IMR-90 (cell line): ENCODE measurements at regions not wholly inside any gene's neighbourhood (a gene's known extent, or its start where the extent isn't known, plus 50 kb on each side); places are given as distances from the start of the nearest gene placed in this dataset.

Experiments
- ATAC-seq: fragments of 200-7000 bp; cut with Tn5 transposase; 2 replicates; pipeline ENCODE4 v1.9.1; 2020; ENCODE audit warnings: low read depth, mild to moderate bottlenecking, moderate library complexity
- BruUV-seq: library from RNA; stranded (reverse); fragments of 400-500 nt; replicated peaks from 2 replicates; lab custom pipeline; 2021; lab: Mats Ljungman, UMichigan
- CTCF ChIA-PET: fragments of 300-600 bp; formaldehyde crosslinking; extraction: SDS; loops from one replicate; lab custom pipeline; 2021; ENCODE audit warnings: antibody characterized with exemption; lab: Yijun Ruan, JAX
- POLR2A ChIA-PET: fragments of 300-600 bp; sonication (Branson Sonifier 250); formaldehyde crosslinking; loops from one replicate; lab custom pipeline; 2022; ENCODE audit warnings: antibody characterized with exemption; ENCODE audit not compliant: unreplicated experiment; lab: Charles Lee
- DNase-seq: peaks from one replicate; pipeline ENCODE4 v3.0.0; 2013
- H2AFZ ChIP-seq: replicated peaks from 2 replicates; pipeline ENCODE3; 2013; ENCODE audit warnings: low read length, mild to moderate bottlenecking; ENCODE audit not compliant: poor library complexity
- H2AK5ac ChIP-seq: 2 replicates; pipeline ENCODE4 v1.6.1; 2013; ENCODE audit warnings: low read depth, low read length, inconsistent platforms
- H2AK9ac ChIP-seq: replicated peaks from 2 replicates; pipeline ENCODE3; 2013; ENCODE audit warnings: mild to moderate bottlenecking, low read depth, low read length, moderate library complexity; ENCODE audit not compliant: poor library complexity
- H2BK120ac ChIP-seq: 2 replicates; pipeline ENCODE4 v1.6.1; 2013; ENCODE audit warnings: low read depth, low read length, inconsistent platforms
- H2BK15ac ChIP-seq: 3 replicates; pipeline ENCODE4 v1.6.1; 2013; ENCODE audit warnings: low read depth, low read length, inconsistent platforms
- H2BK20ac ChIP-seq: 2 replicates; pipeline ENCODE4 v1.6.1; 2013; ENCODE audit warnings: low read depth, mild to moderate bottlenecking, inconsistent platforms, low read length, moderate library complexity
- H2BK5ac ChIP-seq: 2 replicates; pipeline ENCODE4 v1.6.1; 2013; ENCODE audit warnings: mild to moderate bottlenecking, low read depth, low read length, inconsistent platforms; ENCODE audit not compliant: poor library complexity, severe bottlenecking
- H3K14ac ChIP-seq: replicated peaks from 2 replicates; pipeline ENCODE4 v1.6.1; 2013; ENCODE audit warnings: low read depth, low read length, inconsistent platforms
- H3K18ac ChIP-seq: 2 replicates; pipeline ENCODE4 v1.6.1; 2013; ENCODE audit warnings: low read depth, low read length, control low read depth
- H3K23ac ChIP-seq: 2 replicates; pipeline ENCODE4 v1.6.1; 2013; ENCODE audit warnings: low read depth, low read length, inconsistent platforms
- H3K27ac ChIP-seq: 2 replicates; pipeline ENCODE4 v1.5.1; 2013; ENCODE audit warnings: mild to moderate bottlenecking, control low read depth, low read length; ENCODE audit not compliant: insufficient read depth
- H3K27me3 ChIP-seq: 2 replicates; pipeline ENCODE4 v1.6.1; 2013; ENCODE audit warnings: low read length; ENCODE audit not compliant: control insufficient read depth, insufficient read depth
- H3K36me3 ChIP-seq: 2 replicates; pipeline ENCODE4 v1.6.1; 2013; ENCODE audit warnings: low read length, mixed read lengths; ENCODE audit not compliant: control insufficient read depth, insufficient read depth
- H3K4ac ChIP-seq: 2 replicates; pipeline ENCODE4 v1.6.1; 2013; ENCODE audit warnings: low read depth, low read length, inconsistent platforms
- H3K4me1 ChIP-seq: 2 replicates; pipeline ENCODE4 v1.6.1; 2013; ENCODE audit warnings: low read length, mixed read lengths; ENCODE audit not compliant: control insufficient read depth, insufficient read depth
- H3K4me2 ChIP-seq: 2 replicates; pipeline ENCODE4 v1.6.1; 2013; ENCODE audit warnings: low read depth, mild to moderate bottlenecking, control low read depth, low read length, moderate library complexity
- H3K4me3 ChIP-seq: 2 replicates; pipeline ENCODE4 v1.5.1; 2013; ENCODE audit warnings: low read depth, mild to moderate bottlenecking, control low read depth, low read length, moderate library complexity; ENCODE audit not compliant: insufficient read depth
- H3K56ac ChIP-seq: 2 replicates; pipeline ENCODE4 v1.6.1; 2013; ENCODE audit warnings: low read length, inconsistent platforms; ENCODE audit not compliant: insufficient read depth; ENCODE audit errors: extremely low read depth
- H3K79me1 ChIP-seq, 2 experiments: 2 replicates each; pipeline ENCODE4 v1.6.1; 2013; ENCODE audit warnings: low read length in 2 of 2, inconsistent platforms in 1 of 2, low read depth in 1 of 2
- H3K9ac ChIP-seq: 2 replicates; pipeline ENCODE4 v1.6.1; 2013; ENCODE audit warnings: low read depth, low read length, control low read depth
- H3K9me1 ChIP-seq: 2 replicates; pipeline ENCODE4 v1.6.1; 2013; ENCODE audit warnings: low read length, inconsistent platforms; ENCODE audit not compliant: insufficient read depth
- H3K9me3 ChIP-seq: 2 replicates; pipeline ENCODE4 v1.6.1; 2013; ENCODE audit warnings: low read length; ENCODE audit not compliant: control insufficient read depth, insufficient read depth
- H4K20me1 ChIP-seq: 2 replicates; pipeline ENCODE4 v1.6.1; 2013; ENCODE audit warnings: low read length, inconsistent platforms; ENCODE audit not compliant: insufficient read depth
- H4K5ac ChIP-seq: 2 replicates; pipeline ENCODE4 v1.6.1; 2013; ENCODE audit warnings: mild to moderate bottlenecking, low read depth, low read length, control low read depth
- H4K8ac ChIP-seq, 2 experiments: 2 replicates each; pipeline ENCODE4 v1.6.1; 2013; ENCODE audit warnings: low read depth in 2 of 2, low read length in 2 of 2, control low read depth in 1 of 2, inconsistent platforms in 1 of 2
- H4K91ac ChIP-seq: 2 replicates; pipeline ENCODE4 v1.6.1; 2013; ENCODE audit warnings: low read depth, low read length, inconsistent platforms; ENCODE audit not compliant: insufficient read depth
- BHLHE40 ChIP-seq: fragments of 150-350 bp; IDR thresholded peaks from 2 replicates; pipeline ENCODE4 v1.6.1; 2016; ENCODE audit warnings: mild to moderate bottlenecking, low read depth, low read length
- CHD1 ChIP-seq: IDR thresholded peaks from 2 replicates; pipeline ENCODE4 v1.6.1; 2012; ENCODE audit warnings: low read depth, low read length, improper control_type of control experiment
- MAFK ChIP-seq: IDR thresholded peaks from 2 replicates; pipeline ENCODE4 v1.6.1; 2012; ENCODE audit warnings: low read depth, low read length, improper control_type of control experiment
- MAZ ChIP-seq: IDR thresholded peaks from 2 replicates; pipeline ENCODE4 v1.6.1; 2012; ENCODE audit warnings: low read depth, mild to moderate bottlenecking, low read length, improper control_type of control experiment, moderate library complexity, borderline replicate concordance
- NFE2L2 ChIP-seq: fragments of 150-350 bp; IDR thresholded peaks from 2 replicates; pipeline ENCODE4 v1.6.1; 2016; ENCODE audit warnings: low read depth, mild to moderate bottlenecking, low read length
- RAD21 ChIP-seq: IDR thresholded peaks from 2 replicates; pipeline ENCODE4 v1.6.1; 2012; ENCODE audit warnings: low read length, improper control_type of control experiment
- WGBS, 2 experiments: methylation state at CpG; one replicate each; pipeline versions ENCODE4 v1.1.5 to v1.1.7; 2013; ENCODE audit warnings: missing lambda C conversion rate in 2 of 2; ENCODE audit not compliant: insufficient read length in 1 of 2; ENCODE audit errors: extremely low coverage in 2 of 2; 5-methylcytosine and 5-hydroxymethylcytosine counted together
- dilution Hi-C: fragments of 300-500 bp; cut with HindIII; formaldehyde crosslinking; loops from one replicate; pipeline ENCODE4 v1.14.3; 2018; ENCODE audit warnings: low sequenced_read_pairs; ENCODE audit not compliant: unreplicated experiment
- in situ Hi-C: fragments of 300-500 bp; cut with MboI; formaldehyde crosslinking; loops from 3 replicates; pipeline ENCODE4 v1.14.3; 2019; ENCODE audit warnings: low sequenced_read_pairs, inconsistent platforms, mixed read lengths
- intact Hi-C: fragments of 100-400 bp; cut with micrococcal nuclease; formaldehyde crosslinking; loops from 2 replicates; pipeline ENCODE4 v1.10.0; 2022
- TF ChIP-seq, protein P1 (sequence below): fragments of 150-350 bp; IDR thresholded peaks from 2 replicates; pipeline ENCODE4 v1.6.1; 2016; ENCODE audit warnings: low read depth, mild to moderate bottlenecking, low read length, moderate library complexity, borderline replicate concordance
- TF ChIP-seq, protein P2 (sequence below): conservative IDR thresholded peaks from 2 replicates; pipeline ENCODE4 v1.5.1; 2012; ENCODE audit warnings: mild to moderate bottlenecking, low read depth, low read length, improper control_type of control experiment

DNA sequence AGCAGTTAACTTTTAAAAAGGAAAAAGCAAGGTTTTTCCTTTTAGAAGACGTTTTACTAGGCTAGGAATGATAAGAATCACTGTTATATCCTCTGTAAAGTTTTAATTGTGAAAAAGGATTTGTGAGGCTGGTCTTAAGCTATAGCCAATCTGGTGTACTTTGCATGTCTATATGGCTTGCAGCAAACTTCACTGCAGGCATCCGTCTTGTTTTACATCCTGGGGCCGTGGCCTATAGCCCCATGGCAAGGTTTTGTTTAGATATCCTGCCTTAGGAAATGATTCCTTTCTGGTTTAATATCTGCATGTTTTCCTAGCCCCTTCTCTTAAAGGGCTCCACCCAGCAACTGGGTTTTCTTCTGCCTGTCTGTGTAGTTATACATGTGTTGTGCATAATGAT is 272.8 kb downstream of the ICE1 start:
- Histone ChIP-seq H3K4me1 (no peaks in the 10 kb centered on the region), H3K18ac (no peak overlapping the region), H2BK5ac (no peak overlapping the region), H3K4me3 (no peak overlapping the region), H3K9ac (no peak overlapping the region), H2AFZ (no peak overlapping the region), H4K20me1 (no peaks in the 10 kb centered on the region), H2BK15ac (no peak overlapping the region), H4K91ac (no peak overlapping the region), H3K4ac (no peak overlapping the region), H4K5ac (no peak overlapping the region), H3K36me3 (no peaks in the 10 kb centered on the region), H3K79me1 (no peaks in the 10 kb centered on the region), H2BK20ac (no peak overlapping the region), H2BK120ac (no peak overlapping the region), H3K9me3 (peaks cover 11% of the 10 kb centered on the region), H3K56ac (no peak overlapping the region), H2AK5ac (no peak overlapping the region), H3K23ac (no peak overlapping the region), H3K4me2 (no peak overlapping the region), H3K9me1 (no peaks in the 10 kb centered on the region), H3K27ac (no peak overlapping the region), H4K8ac (no peak overlapping the region), H2AK9ac (no peak overlapping the region), H3K27me3 (no peaks in the 10 kb centered on the region), H3K14ac (no peak overlapping the region)
- dilution Hi-C loops (no loop called here), in situ Hi-C loops (no loop called here), intact Hi-C loops (no loop called here)
- TF ChIP-seq CHD1 (no peak), RAD21 (no peak), MAZ (no peak), BHLHE40 (no peak), NFE2L2 (no peak), MAFK (no peak)
- TF ChIP-seq, protein P1, sequence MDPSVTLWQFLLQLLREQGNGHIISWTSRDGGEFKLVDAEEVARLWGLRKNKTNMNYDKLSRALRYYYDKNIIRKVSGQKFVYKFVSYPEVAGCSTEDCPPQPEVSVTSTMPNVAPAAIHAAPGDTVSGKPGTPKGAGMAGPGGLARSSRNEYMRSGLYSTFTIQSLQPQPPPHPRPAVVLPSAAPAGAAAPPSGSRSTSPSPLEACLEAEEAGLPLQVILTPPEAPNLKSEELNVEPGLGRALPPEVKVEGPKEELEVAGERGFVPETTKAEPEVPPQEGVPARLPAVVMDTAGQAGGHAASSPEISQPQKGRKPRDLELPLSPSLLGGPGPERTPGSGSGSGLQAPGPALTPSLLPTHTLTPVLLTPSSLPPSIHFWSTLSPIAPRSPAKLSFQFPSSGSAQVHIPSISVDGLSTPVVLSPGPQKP = no peak
- TF ChIP-seq, protein P2, sequence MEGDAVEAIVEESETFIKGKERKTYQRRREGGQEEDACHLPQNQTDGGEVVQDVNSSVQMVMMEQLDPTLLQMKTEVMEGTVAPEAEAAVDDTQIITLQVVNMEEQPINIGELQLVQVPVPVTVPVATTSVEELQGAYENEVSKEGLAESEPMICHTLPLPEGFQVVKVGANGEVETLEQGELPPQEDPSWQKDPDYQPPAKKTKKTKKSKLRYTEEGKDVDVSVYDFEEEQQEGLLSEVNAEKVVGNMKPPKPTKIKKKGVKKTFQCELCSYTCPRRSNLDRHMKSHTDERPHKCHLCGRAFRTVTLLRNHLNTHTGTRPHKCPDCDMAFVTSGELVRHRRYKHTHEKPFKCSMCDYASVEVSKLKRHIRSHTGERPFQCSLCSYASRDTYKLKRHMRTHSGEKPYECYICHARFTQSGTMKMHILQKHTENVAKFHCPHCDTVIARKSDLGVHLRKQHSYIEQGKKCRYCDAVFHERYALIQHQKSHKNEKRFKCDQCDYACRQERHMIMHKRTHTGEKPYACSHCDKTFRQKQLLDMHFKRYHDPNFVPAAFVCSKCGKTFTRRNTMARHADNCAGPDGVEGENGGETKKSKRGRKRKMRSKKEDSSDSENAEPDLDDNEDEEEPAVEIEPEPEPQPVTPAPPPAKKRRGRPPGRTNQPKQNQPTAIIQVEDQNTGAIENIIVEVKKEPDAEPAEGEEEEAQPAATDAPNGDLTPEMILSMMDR = no peak
- DNase-seq (no peak), ATAC-seq (no peak)
- WGBS, 2 experiments = no CpG with 5 or more reads among the region's 3 CpGs
- POLR2A ChIA-PET = no interaction called here
- BruUV-seq = no TSS peak
- CTCF ChIA-PET = interaction anchor here (0.7 kb wide), 1 partner anchor 163 kb away, joined by 4 read pairs; no protein-coding TSS in a partner anchor
